ENCODE measurements at regions not wholly inside any gene's neighbourhood (a gene's known extent, or its start where the extent isn't known, plus 50 kb on each side); places are given as distances from the start of the nearest gene placed in this dataset.

DNA sequence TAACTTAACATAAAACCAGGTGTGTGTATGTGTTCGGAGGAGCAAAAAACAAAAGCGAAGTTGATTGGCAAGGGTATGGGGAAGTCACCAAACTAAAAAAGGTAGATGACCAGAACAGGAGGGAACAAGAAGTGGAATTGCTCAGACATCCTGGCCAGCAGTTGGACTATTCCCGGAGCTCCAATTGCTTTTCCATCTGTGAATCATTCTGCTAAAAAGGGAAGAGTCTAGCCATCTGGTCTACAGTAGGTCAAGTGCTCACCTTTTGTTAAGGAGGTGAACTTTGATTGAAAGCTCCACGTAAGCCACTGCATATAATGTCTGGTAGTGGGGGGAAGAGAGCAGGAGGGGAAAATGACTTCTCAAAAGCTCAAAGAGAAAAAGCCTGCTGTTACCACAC lies 50.0 kb upstream of the BET1 start:
- Histone ChIP-seq H3K4me1 (ENCODE audit: low read length) (peaks cover 50% of the 10 kb centered on the region), H3K4me3 (ENCODE audit: low read length) (no peak overlapping the region), H3K27ac (ENCODE audit: low read length) (no peak overlapping the region), H3K36me3 (replicated peaks; ENCODE audit: low read depth, low read length) (no peaks in the 10 kb centered on the region), H3K79me2 (ENCODE audit: low read length) (no peaks in the 10 kb centered on the region), H3K4me2 (ENCODE audit: low read length) (no peak overlapping the region), H4K20me1 (ENCODE audit: insufficient read depth, low read length) (no peaks in the 10 kb centered on the region), H2AFZ (ENCODE audit: low read depth, low read length) (no peak overlapping the region), H3K9ac (ENCODE audit: low read length) (no peak overlapping the region), H3K27me3 (ENCODE audit: low read depth, low read length) (no peaks in the 10 kb centered on the region), H3K9me3 (ENCODE audit: insufficient read depth, low read length) (peaks cover 3% of the 10 kb centered on the region; the same call in 1 of the 2 replicates)
- TF ChIP-seq EZH2phosphoT487 (IDR thresholded peaks at IDR 0.05; ENCODE audit: low read depth) (no peak), CTCF (IDR thresholded peaks at IDR 0.05; ENCODE audit: low read depth, low read length) (no peak)

DNA sequence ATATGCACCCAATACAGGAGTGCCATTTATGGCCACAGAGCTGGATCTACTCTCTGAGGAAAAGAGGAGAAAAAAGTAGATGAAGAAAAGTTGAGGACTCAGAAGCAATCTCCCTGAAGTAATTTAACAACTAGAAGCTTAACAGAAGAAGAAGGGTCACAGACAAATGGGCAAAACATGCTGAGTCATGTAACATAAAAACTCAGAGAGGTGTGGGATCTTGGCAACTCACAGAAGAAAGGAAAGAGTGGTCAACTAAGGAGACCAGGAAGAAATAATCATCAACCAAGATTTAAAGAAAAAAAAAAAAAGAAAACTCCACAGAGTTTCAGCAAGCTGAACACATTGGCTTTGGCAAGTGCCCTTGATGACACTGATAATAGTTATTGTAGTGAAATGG lies 51.8 kb upstream of the BET1 start:
- Histone ChIP-seq H3K36me3 (replicated peaks; ENCODE audit: low read depth, low read length) (no peaks in the 10 kb centered on the region), H3K27me3 (ENCODE audit: low read depth, low read length) (no peaks in the 10 kb centered on the region), H3K4me1 (ENCODE audit: low read length) (peaks cover 46% of the 10 kb centered on the region), H3K9ac (ENCODE audit: low read length) (no peak overlapping the region), H3K4me2 (ENCODE audit: low read length) (no peak overlapping the region), H3K9me3 (ENCODE audit: insufficient read depth, low read length) (no peaks in the 10 kb centered on the region), H3K4me3 (ENCODE audit: low read length) (no peak overlapping the region), H3K79me2 (ENCODE audit: low read length) (no peaks in the 10 kb centered on the region), H2AFZ (ENCODE audit: low read depth, low read length) (no peak overlapping the region), H3K27ac (ENCODE audit: low read length) (no peak overlapping the region), H4K20me1 (ENCODE audit: insufficient read depth, low read length) (no peaks in the 10 kb centered on the region)
- no peak for TF ChIP-seq EZH2phosphoT487 (IDR thresholded peaks at IDR 0.05; ENCODE audit: low read depth)
- no peak for TF ChIP-seq CTCF (IDR thresholded peaks at IDR 0.05; ENCODE audit: low read depth, low read length)

DNA sequence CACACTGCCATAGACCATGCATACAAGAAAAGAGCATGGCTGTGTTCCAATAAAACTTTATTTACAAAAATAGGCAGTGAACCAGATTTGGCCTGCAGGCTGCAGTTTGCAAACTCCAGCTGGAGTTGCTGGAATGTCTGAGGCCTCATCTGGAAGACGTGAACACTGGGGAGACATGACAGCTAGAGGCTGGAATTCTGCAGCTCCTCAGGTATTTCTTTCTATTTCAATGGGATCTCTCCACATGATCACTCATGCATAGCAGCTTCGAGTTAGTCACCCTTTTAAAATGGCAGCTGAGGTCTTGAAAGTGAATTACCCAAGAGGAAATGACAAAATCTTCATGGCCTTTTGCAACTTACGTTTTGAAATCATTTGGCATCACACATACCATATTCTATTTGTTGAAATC lies 52.6 kb upstream of the BET1 start:
- no peak overlapping the region for H3K4me3 ChIP-seq (ENCODE audit: low read length)
- no peak overlapping the region for H3K9ac ChIP-seq (ENCODE audit: low read length)
- H3K27ac ChIP-seq (ENCODE audit: low read length): no peak overlapping the region
- no peaks in the 10 kb centered on the region for H3K79me2 ChIP-seq (ENCODE audit: low read length)
- H3K36me3 ChIP-seq (replicated peaks; ENCODE audit: low read depth, low read length): no peaks in the 10 kb centered on the region
- H4K20me1 ChIP-seq (ENCODE audit: insufficient read depth, low read length): no peaks in the 10 kb centered on the region
- TF ChIP-seq EZH2phosphoT487 (IDR thresholded peaks at IDR 0.05; ENCODE audit: low read depth) (no peak), CTCF (IDR thresholded peaks at IDR 0.05; ENCODE audit: low read depth, low read length) (no peak)
- no peaks in the 10 kb centered on the region for H3K9me3 ChIP-seq (ENCODE audit: insufficient read depth, low read length)
- H3K4me1 ChIP-seq (ENCODE audit: low read length): peaks cover 38% of the 10 kb centered on the region
- H3K27me3 ChIP-seq (ENCODE audit: low read depth, low read length): no peaks in the 10 kb centered on the region
- no peak overlapping the region for H2AFZ ChIP-seq (ENCODE audit: low read depth, low read length)
- no peak overlapping the region for H3K4me2 ChIP-seq (ENCODE audit: low read length)

DNA sequence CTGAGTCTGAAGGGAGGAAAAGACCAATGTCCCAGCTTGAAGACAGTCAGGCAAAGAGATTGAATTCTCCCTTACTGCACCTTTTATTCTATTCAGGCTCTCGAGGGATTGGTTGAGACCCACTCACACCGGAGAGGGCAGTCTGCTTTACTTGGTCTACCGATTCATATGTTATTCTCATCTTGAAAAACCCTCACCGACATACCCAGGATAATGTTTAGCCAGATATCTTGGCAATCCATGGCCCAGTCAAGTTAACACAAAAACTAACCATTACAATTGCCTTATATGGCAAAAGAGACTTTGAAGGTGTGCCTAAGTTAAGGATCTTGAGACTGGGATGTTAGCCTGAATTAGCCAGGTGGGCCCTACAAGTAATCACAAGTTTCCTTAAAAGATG lies 53.8 kb upstream of the BET1 start:
- H2AFZ ChIP-seq (ENCODE audit: low read depth, low read length): no peak overlapping the region
- no peaks in the 10 kb centered on the region for H3K79me2 ChIP-seq (ENCODE audit: low read length)
- H3K9me3 ChIP-seq (ENCODE audit: insufficient read depth, low read length): no peaks in the 10 kb centered on the region
- TF ChIP-seq EZH2phosphoT487 (IDR thresholded peaks at IDR 0.05; ENCODE audit: low read depth) (no peak), CTCF (IDR thresholded peaks at IDR 0.05; ENCODE audit: low read depth, low read length) (no peak)
- no peaks in the 10 kb centered on the region for H3K27me3 ChIP-seq (ENCODE audit: low read depth, low read length)
- H3K36me3 ChIP-seq (replicated peaks; ENCODE audit: low read depth, low read length): no peaks in the 10 kb centered on the region
- H3K27ac ChIP-seq (ENCODE audit: low read length): no peak overlapping the region
- H3K4me2 ChIP-seq (ENCODE audit: low read length): no peak overlapping the region
- no peaks in the 10 kb centered on the region for H4K20me1 ChIP-seq (ENCODE audit: insufficient read depth, low read length)
- H3K4me1 ChIP-seq (ENCODE audit: low read length): peaks cover 26% of the 10 kb centered on the region
- H3K9ac ChIP-seq (ENCODE audit: low read length): no peak overlapping the region
- no peak overlapping the region for H3K4me3 ChIP-seq (ENCODE audit: low read length)

All from OCI-LY3 (cell line).